Breast epithelium (tissue), 4 donors: ENCODE measurements at regions not wholly inside any gene's neighbourhood (a gene's known extent, or its start where the extent isn't known, plus 50 kb on each side); places are given as distances from the start of the nearest gene placed in this dataset.

ENCODE experiments used
- DNase-seq, 2 donors: peaks; one replicate each; pipeline ENCODE4 v3.0.0-alpha.2; 2019; ENCODE audit warnings: low spot score in 2 of 2
- H3K27ac ChIP-seq, 2 donors: fragments of 200-600 bp; sonication (generic) in 1 of 2; one replicate each; pipeline ENCODE4 v1.5.1; 2016 to 2019; ENCODE audit warnings: mild to moderate bottlenecking in 1 of 2
- H3K27me3 ChIP-seq, 2 donors: fragments of 200-600 bp; sonication (generic) in 1 of 2; one replicate each; pipeline versions ENCODE4 v1.5.1 to v1.6.0; 2017 to 2019; ENCODE audit warnings: control low read depth in 1 of 2, mild to moderate bottlenecking in 1 of 2
- H3K36me3 ChIP-seq: fragments of 200-600 bp; one replicate; pipeline ENCODE4 v1.5.1; 2019
- H3K4me1 ChIP-seq, 2 donors: fragments of 200-600 bp; sonication (generic); one replicate each; pipeline ENCODE4 v1.5.1; 2016 to 2019; ENCODE audit warnings: control low read depth in 1 of 2
- H3K4me3 ChIP-seq, 3 donors: fragments of 200-600 bp; sonication (generic); 1 replicate in 2 of 3; 2 replicates in 1 of 3; pipeline ENCODE4 v1.5.1; 2016 to 2019; ENCODE audit warnings: mild to moderate bottlenecking in 3 of 3, moderate library complexity in 2 of 3
- H3K9me3 ChIP-seq, 2 donors: fragments of 200-600 bp; sonication (generic) in 1 of 2; one replicate each; pipeline ENCODE4 v1.5.1; 2016 to 2019; ENCODE audit warnings: control low read depth in 1 of 2
- CTCF ChIP-seq, 3 donors: fragments of 450-650 bp; IDR thresholded peaks; one replicate each; pipeline ENCODE4 v1.5.1; 2016 to 2017; ENCODE audit warnings: antibody characterized with exemption in 3 of 3, mild to moderate bottlenecking in 3 of 3, moderate library complexity in 3 of 3
- POLR2A ChIP-seq: fragments of 450-650 bp; IDR thresholded peaks from one replicate; pipeline ENCODE4 v1.6.1; 2016; ENCODE audit warnings: antibody characterized with exemption, mild to moderate bottlenecking, moderate library complexity
- POLR2AphosphoS5 ChIP-seq, 3 donors: sonication (generic); formaldehyde crosslinking; IDR thresholded peaks; one replicate each; pipeline ENCODE4 v1.6.1; 2017; ENCODE audit warnings: antibody characterized with exemption in 3 of 3
- intact Hi-C: fragments of 100-400 bp; cut with DNase I; formaldehyde crosslinking; loops from one replicate; pipeline ENCODE4 v1.15.1; 2023; ENCODE audit warnings: low total_unique reads

GRCh38 chr7:11221984-11222383, 248.3 kb downstream of the PHF14 start:
- intact Hi-C loops = no loop called here
- DNase-seq = no peak
- H3K9me3 ChIP-seq = no peaks in the 10 kb centered on the region
- H3K4me3 ChIP-seq = no peak overlapping the region
- H3K27ac ChIP-seq = no peak overlapping the region
- no peaks in the 10 kb centered on the region for H3K4me1 ChIP-seq
- TF ChIP-seq POLR2A (no peak), CTCF (IDR thresholded peaks at IDR 0.05) (no peak), POLR2AphosphoS5 (IDR thresholded peaks at IDR 0.05) (no peak)
- no peaks in the 10 kb centered on the region for H3K27me3 ChIP-seq
- no peaks in the 10 kb centered on the region for H3K36me3 ChIP-seq

GRCh38 chr7:11224535-11224934, 250.9 kb downstream of the PHF14 start:
- Histone ChIP-seq H3K27me3 (no peaks in the 10 kb centered on the region), H3K4me1 (no peaks in the 10 kb centered on the region), H3K4me3 (no peak overlapping the region), H3K9me3 (no peaks in the 10 kb centered on the region), H3K27ac (no peak overlapping the region), H3K36me3 (no peaks in the 10 kb centered on the region)
- intact Hi-C loops = no loop called here
- no peak for DNase-seq
- TF ChIP-seq CTCF (IDR thresholded peaks at IDR 0.05) (no peak), POLR2A (no peak), POLR2AphosphoS5 (IDR thresholded peaks at IDR 0.05) (no peak)

- Histone ChIP-seq H3K9me3 (no peaks in the 10 kb centered on the region), H3K36me3 (no peaks in the 10 kb centered on the region), H3K4me1 (no peaks in the 10 kb centered on the region), H3K4me3 (no peak overlapping the region), H3K27me3 (no peaks in the 10 kb centered on the region), H3K27ac (no peak overlapping the region)
- DNase-seq = peak in 1 of 2 donors; percentile 52
- intact Hi-C loops = no loop called here
- TF ChIP-seq CTCF (IDR thresholded peaks at IDR 0.05) (no peak), POLR2AphosphoS5 (IDR thresholded peaks at IDR 0.05) (peak in 1 of 3 donors; percentile 25)
Measured at GRCh38 chr7:11228515-11228914, 254.8 kb downstream of the PHF14 start.

GRCh38 chr7:11231190-11231589, 257.5 kb downstream of the PHF14 start:
- no peak for TF ChIP-seq CTCF (IDR thresholded peaks at IDR 0.05)
- no peak for TF ChIP-seq POLR2A
- TF ChIP-seq POLR2AphosphoS5 (IDR thresholded peaks at IDR 0.05) = no peak
- intact Hi-C loops = no loop called here
- no peak for DNase-seq
- Histone ChIP-seq H3K27me3 (no peaks in the 10 kb centered on the region), H3K9me3 (no peaks in the 10 kb centered on the region), H3K4me3 (no peak overlapping the region), H3K4me1 (no peaks in the 10 kb centered on the region), H3K36me3 (no peaks in the 10 kb centered on the region), H3K27ac (no peak overlapping the region)

- Histone ChIP-seq H3K9me3 (no peaks in the 10 kb centered on the region), H3K27me3 (no peaks in the 10 kb centered on the region), H3K27ac (no peak overlapping the region), H3K4me3 (no peak overlapping the region), H3K36me3 (no peaks in the 10 kb centered on the region), H3K4me1 (no peaks in the 10 kb centered on the region)
- intact Hi-C loops = no loop called here
- TF ChIP-seq POLR2AphosphoS5 (IDR thresholded peaks at IDR 0.05) (no peak), CTCF (IDR thresholded peaks at IDR 0.05) (no peak), POLR2A (no peak)
- DNase-seq = no peak
Measured at GRCh38 chr7:11232462-11232861, 258.8 kb downstream of the PHF14 start.
